Kidney (tissue), 13 donors: ENCODE measurements at regions not wholly inside any gene's neighbourhood (a gene's known extent, or its start where the extent isn't known, plus 50 kb on each side); places are given as distances from the start of the nearest gene placed in this dataset.

Experiments
- DNase-seq, 5 donors: peaks; one replicate each; pipeline ENCODE4 v3.0.0-alpha.2; 2013 to 2020
- FAIRE-seq: peaks from 2 replicates; lab custom pipeline; 2012; peaks lifted over from hg19 to GRCh38; lab: Jason Lieb, UNC
- H3K27ac ChIP-seq, 2 donors: one replicate each; pipeline ENCODE4 v1.7.0; 2013; ENCODE audit warnings: low read depth in 2 of 2, low read length in 2 of 2, inconsistent platforms in 1 of 2
- H3K27me3 ChIP-seq: one replicate; pipeline ENCODE4 v1.7.1; 2013; ENCODE audit warnings: low read length, inconsistent platforms; ENCODE audit not compliant: control insufficient read depth, insufficient read depth
- H3K36me3 ChIP-seq, 3 donors: one replicate each; pipeline versions ENCODE4 v1.7.0 to v1.7.1; 2013; ENCODE audit warnings: low read length in 3 of 3, control low read depth in 1 of 3, inconsistent platforms in 1 of 3; ENCODE audit not compliant: insufficient read depth in 3 of 3, control insufficient read depth in 2 of 3
- H3K4me1 ChIP-seq, 3 donors: one replicate each; pipeline versions ENCODE4 v1.7.0 to v1.7.1; 2013; ENCODE audit warnings: low read length in 3 of 3, inconsistent platforms in 1 of 3, low read depth in 1 of 3; ENCODE audit not compliant: control insufficient read depth in 2 of 3, insufficient read depth in 2 of 3
- H3K4me3 ChIP-seq, 3 donors: one replicate each; pipeline versions ENCODE4 v1.7.0 to v1.8.1; 2013; ENCODE audit warnings: low read length in 3 of 3, control low read depth in 1 of 3, inconsistent platforms in 1 of 3
- H3K9ac ChIP-seq, 3 donors: one replicate each; pipeline versions ENCODE4 v1.7.0 to v1.7.1; 2013; ENCODE audit warnings: low read length in 3 of 3, control low read depth in 1 of 3, inconsistent platforms in 1 of 3
- H3K9me3 ChIP-seq, 3 donors: one replicate each; pipeline versions ENCODE4 v1.7.0 to v1.7.1; 2013; ENCODE audit warnings: low read length in 3 of 3, control low read depth in 1 of 3, inconsistent platforms in 1 of 3; ENCODE audit not compliant: control insufficient read depth in 2 of 3, insufficient read depth in 1 of 3
- intact Hi-C: fragments of 100-400 bp; cut with DNase I; formaldehyde crosslinking; loops from one replicate; pipeline ENCODE4 v1.11.1; 2022
- TF ChIP-seq, protein P1 (sequence below): IDR thresholded peaks from 3 replicates; pipeline ENCODE4 v1.5.1; 2012; ENCODE audit warnings: mild to moderate bottlenecking, moderate library complexity, borderline replicate concordance; ENCODE audit not compliant: insufficient read depth; ENCODE audit errors: extremely low read depth
- donor health status: control.
- donor health status: control.
- donor health status: control.
- donor health status: control.
- donor health status: control.
- donor health status: DM: yes; HTN: yes; CAD: no.
- donor health status: Normal renal cell carcinoma (clear cell type).

DNA sequence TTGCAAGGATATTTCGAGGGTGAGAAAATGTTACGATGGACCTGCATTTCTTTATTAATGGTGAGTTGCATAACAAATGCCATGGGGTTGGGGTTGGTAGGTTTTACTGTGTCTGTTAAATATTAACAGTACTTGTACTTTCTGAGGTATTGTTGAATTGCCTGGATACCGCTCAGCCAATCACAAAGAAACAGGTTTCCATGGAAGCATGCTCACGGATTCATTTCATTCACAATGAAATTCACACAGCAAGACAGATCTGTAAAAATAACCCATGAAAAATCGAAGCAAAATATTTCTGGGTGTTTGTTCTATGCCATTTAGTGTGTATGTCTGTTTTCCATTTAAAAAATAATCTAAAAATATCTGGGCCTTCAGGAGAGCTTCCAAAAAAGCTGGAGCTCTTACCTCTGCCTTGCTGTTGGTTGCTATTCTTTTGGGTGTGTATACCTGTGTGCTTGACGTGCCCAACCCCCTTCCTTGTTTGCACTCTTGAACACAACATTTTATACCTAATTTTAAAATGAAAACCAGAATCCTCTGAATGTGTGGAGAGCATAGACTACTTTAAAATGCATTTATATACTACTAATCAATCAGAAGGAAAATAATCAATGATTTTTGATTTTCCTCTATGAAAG lies 479.8 kb upstream of the TBL1XR1 start:
- H3K9me3 ChIP-seq = no peaks in the 10 kb centered on the region
- no peak overlapping the region for H3K9ac ChIP-seq
- no peaks in the 10 kb centered on the region for H3K27me3 ChIP-seq
- peak overlapping the region in 2 of 3 donors; percentile 13 to 22 for H3K4me3 ChIP-seq
- no peaks in the 10 kb centered on the region for H3K36me3 ChIP-seq
- peak overlapping the region in 1 of 2 donors; percentile 22 for H3K27ac ChIP-seq
- FAIRE-seq (peak; percentile 21), DNase-seq (peak in 3 of 5 donors; percentile 43 to 81 (median 72))
- peaks cover 11 to 21% (median 11%) of the 10 kb centered on the region in 3 donors for H3K4me1 ChIP-seq
- TF ChIP-seq, protein P1, sequence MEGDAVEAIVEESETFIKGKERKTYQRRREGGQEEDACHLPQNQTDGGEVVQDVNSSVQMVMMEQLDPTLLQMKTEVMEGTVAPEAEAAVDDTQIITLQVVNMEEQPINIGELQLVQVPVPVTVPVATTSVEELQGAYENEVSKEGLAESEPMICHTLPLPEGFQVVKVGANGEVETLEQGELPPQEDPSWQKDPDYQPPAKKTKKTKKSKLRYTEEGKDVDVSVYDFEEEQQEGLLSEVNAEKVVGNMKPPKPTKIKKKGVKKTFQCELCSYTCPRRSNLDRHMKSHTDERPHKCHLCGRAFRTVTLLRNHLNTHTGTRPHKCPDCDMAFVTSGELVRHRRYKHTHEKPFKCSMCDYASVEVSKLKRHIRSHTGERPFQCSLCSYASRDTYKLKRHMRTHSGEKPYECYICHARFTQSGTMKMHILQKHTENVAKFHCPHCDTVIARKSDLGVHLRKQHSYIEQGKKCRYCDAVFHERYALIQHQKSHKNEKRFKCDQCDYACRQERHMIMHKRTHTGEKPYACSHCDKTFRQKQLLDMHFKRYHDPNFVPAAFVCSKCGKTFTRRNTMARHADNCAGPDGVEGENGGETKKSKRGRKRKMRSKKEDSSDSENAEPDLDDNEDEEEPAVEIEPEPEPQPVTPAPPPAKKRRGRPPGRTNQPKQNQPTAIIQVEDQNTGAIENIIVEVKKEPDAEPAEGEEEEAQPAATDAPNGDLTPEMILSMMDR = no peak
- intact Hi-C loops = no loop called here

DNA sequence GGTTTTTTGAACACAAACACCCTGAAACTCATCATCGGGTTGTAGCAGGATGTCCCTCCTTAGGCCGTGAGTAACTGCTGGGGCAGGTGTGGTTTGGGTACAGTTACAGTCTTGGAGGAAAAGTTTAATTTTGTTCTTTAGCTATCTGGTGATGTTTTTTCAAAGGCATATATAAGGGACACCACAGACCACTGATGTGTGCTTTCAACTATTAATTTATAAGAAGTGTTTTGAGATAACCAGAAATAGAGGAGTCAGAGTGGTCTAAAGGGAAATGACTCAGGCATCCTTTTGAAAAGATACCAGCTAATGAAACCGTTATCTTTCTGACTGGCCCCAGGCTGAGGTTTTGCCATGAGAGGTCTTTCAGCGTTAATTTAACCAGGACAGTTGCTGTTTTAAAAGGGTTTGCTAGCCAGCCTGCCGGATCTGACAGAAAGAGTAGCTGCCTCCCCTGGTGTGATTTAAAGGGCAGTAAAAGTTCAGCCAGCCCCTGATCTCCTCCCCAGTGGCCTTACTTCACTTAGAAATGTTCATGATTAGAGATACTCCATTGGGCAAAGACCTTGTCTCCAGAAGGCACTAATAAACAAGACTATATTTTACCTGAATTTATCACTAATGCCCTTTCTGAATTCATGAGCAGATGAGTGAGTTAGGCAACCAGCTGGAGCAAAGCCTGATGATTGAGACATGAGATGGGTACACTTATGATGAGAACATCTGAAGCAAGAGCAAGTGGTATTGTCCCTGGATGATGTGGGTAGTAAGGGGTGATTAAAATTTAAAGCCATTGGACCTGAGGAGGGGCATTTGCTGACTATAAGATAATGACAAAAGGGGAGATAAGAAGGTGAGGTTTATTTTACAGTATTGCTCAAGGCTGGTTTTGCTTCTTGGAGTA lies 482.5 kb upstream of the TBL1XR1 start:
- no peaks in the 10 kb centered on the region for H3K27me3 ChIP-seq
- H3K36me3 ChIP-seq = no peaks in the 10 kb centered on the region
- no peak overlapping the region for H3K9ac ChIP-seq
- FAIRE-seq = no peak
- no peaks in the 10 kb centered on the region for H3K9me3 ChIP-seq
- TF ChIP-seq, protein P1 = no peak
- peak in 3 of 5 donors; percentile 44 to 72 (median 70) for DNase-seq
- intact Hi-C loops = no loop called here
- H3K4me1 ChIP-seq = peaks cover 0 to 6% (median 4%) of the 10 kb centered on the region in 3 donors
- H3K4me3 ChIP-seq = no peak overlapping the region
- H3K27ac ChIP-seq = no peak overlapping the region

- H3K27ac ChIP-seq = no peak overlapping the region
- H3K4me1 ChIP-seq = peaks cover 0 to 6% (median 4%) of the 10 kb centered on the region in 3 donors
- no peak overlapping the region for H3K9ac ChIP-seq
- DNase-seq = no peak
- no peak for FAIRE-seq
- H3K27me3 ChIP-seq = no peaks in the 10 kb centered on the region
- no peaks in the 10 kb centered on the region for H3K9me3 ChIP-seq
- H3K4me3 ChIP-seq = no peak overlapping the region
- intact Hi-C loops = no loop called here
- no peaks in the 10 kb centered on the region for H3K36me3 ChIP-seq
- TF ChIP-seq, protein P1 = no peak
Measured at GRCh38 chr3:177680472-177680821, 483.2 kb upstream of the TBL1XR1 start.
